ENCODE measurements at regions not wholly inside any gene's neighbourhood (a gene's known extent, or its start where the extent isn't known, plus 50 kb on each side); places are given as distances from the start of the nearest gene placed in this dataset.

DNA sequence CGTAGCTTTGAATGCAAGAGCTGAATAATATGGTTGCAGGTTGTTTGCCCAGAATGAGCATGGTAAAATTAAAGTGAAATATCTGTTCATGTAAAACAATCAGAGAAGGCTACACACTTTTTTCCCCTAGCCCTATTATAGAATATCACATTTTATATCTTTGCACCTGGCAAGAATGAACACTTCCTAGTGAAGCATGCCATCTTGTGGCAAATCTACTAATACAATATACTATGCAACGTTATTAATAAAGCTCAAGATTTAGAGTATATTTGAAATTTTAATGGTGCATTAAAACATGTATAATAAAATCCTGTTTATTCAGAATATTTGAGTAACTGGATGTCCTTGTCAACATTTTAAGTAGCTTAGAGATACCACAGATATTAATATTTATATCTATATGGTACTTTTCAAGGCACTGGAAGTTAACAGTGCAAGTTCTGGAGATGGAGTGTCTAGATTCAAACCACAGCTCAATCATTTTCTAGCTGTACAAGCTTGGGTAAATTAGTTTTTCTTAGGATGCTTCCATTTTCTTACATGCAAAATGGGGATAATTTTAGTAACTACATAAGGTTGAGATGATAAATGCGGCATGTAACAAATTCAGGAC lies 643.1 kb upstream of the SEMA3D start:
- Histone ChIP-seq H3K27ac (replicated peaks) (no peak overlapping the region), H3K4me3 (replicated peaks; ENCODE audit: insufficient read depth, low read length) (no peak overlapping the region), H3K27me3 (ENCODE audit: insufficient read depth, poor library complexity, severe bottlenecking) (no peaks in the 10 kb centered on the region)
- no peak for DNase-seq (ENCODE audit: low read depth in 1 of 2, low spot score in 1 of 2)
- TF ChIP-seq, protein P1, sequence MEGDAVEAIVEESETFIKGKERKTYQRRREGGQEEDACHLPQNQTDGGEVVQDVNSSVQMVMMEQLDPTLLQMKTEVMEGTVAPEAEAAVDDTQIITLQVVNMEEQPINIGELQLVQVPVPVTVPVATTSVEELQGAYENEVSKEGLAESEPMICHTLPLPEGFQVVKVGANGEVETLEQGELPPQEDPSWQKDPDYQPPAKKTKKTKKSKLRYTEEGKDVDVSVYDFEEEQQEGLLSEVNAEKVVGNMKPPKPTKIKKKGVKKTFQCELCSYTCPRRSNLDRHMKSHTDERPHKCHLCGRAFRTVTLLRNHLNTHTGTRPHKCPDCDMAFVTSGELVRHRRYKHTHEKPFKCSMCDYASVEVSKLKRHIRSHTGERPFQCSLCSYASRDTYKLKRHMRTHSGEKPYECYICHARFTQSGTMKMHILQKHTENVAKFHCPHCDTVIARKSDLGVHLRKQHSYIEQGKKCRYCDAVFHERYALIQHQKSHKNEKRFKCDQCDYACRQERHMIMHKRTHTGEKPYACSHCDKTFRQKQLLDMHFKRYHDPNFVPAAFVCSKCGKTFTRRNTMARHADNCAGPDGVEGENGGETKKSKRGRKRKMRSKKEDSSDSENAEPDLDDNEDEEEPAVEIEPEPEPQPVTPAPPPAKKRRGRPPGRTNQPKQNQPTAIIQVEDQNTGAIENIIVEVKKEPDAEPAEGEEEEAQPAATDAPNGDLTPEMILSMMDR (IDR thresholded peaks at IDR 0.05; ENCODE audit: insufficient read depth, low read length): no peak

DNA sequence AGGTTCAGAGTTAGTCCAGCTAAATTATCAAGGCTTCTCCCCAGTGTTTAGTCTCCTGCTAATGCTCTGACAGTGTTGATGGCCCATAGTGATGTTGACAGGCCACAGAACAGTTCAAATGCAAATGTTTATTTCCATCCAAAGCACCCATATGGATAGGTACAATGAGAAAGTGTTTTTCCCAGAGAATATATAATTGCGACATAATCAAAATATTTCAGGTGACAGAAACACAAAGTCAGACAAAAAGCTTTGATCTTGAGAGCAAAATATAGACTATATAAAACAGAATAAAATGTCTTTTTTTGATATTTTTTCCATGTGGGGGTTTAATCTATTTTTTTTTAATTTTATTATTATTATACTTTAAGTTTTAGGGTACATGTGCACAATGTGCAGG lies 642.3 kb upstream of the SEMA3D start:
- DNase-seq (ENCODE audit: low read depth in 1 of 2, low spot score in 1 of 2): no peak
- no peak overlapping the region for H3K27ac ChIP-seq (replicated peaks)

DNA sequence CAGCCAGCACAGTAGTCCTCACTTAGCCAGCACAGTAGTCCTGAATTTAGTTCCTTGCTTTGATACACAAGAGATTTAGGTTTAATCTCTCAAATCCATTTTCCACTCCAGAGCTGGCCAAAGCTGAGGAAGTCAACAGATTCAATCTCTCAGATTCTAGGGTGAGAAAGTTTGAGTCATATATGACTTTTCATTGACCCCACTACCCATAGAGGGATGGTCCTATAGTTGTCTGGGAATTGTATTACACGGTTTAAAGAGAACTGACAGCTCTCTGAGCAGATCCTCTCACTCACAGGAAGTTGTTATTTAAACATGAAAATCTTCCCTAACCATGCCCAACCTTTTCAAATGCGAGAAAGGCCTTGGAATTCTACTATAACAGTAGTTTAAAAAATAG lies 641.8 kb upstream of the SEMA3D start:
- Histone ChIP-seq H3K27me3 (ENCODE audit: insufficient read depth, poor library complexity, severe bottlenecking) (no peaks in the 10 kb centered on the region), H3K4me3 (replicated peaks; ENCODE audit: insufficient read depth, low read length) (no peak overlapping the region), H3K27ac (replicated peaks) (no peak overlapping the region)
- no peak for DNase-seq (ENCODE audit: low read depth in 1 of 2, low spot score in 1 of 2)
- TF ChIP-seq SPI1 (IDR thresholded peaks at IDR 0.05; ENCODE audit: borderline replicate concordance, low read depth): no peak
- no peak for TF ChIP-seq POLR2AphosphoS5 (IDR thresholded peaks at IDR 0.05; ENCODE audit: low read depth)
- no peak for TF ChIP-seq GABPA (IDR thresholded peaks at IDR 0.05; ENCODE audit: low read depth)
- TF ChIP-seq, protein P1 (IDR thresholded peaks at IDR 0.05; ENCODE audit: insufficient read depth, low read length): no peak
- TF ChIP-seq, protein P2, sequence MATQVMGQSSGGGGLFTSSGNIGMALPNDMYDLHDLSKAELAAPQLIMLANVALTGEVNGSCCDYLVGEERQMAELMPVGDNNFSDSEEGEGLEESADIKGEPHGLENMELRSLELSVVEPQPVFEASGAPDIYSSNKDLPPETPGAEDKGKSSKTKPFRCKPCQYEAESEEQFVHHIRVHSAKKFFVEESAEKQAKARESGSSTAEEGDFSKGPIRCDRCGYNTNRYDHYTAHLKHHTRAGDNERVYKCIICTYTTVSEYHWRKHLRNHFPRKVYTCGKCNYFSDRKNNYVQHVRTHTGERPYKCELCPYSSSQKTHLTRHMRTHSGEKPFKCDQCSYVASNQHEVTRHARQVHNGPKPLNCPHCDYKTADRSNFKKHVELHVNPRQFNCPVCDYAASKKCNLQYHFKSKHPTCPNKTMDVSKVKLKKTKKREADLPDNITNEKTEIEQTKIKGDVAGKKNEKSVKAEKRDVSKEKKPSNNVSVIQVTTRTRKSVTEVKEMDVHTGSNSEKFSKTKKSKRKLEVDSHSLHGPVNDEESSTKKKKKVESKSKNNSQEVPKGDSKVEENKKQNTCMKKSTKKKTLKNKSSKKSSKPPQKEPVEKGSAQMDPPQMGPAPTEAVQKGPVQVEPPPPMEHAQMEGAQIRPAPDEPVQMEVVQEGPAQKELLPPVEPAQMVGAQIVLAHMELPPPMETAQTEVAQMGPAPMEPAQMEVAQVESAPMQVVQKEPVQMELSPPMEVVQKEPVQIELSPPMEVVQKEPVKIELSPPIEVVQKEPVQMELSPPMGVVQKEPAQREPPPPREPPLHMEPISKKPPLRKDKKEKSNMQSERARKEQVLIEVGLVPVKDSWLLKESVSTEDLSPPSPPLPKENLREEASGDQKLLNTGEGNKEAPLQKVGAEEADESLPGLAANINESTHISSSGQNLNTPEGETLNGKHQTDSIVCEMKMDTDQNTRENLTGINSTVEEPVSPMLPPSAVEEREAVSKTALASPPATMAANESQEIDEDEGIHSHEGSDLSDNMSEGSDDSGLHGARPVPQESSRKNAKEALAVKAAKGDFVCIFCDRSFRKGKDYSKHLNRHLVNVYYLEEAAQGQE (IDR thresholded peaks at IDR 0.05; ENCODE audit: insufficient replicate concordance, low read depth): no peak

More for the DNA sequence above, 642.3 kb upstream of the SEMA3D start:
- H3K27me3 ChIP-seq (ENCODE audit: insufficient read depth, poor library complexity, severe bottlenecking): no peaks in the 10 kb centered on the region
- TF ChIP-seq, protein P2 (IDR thresholded peaks at IDR 0.05; ENCODE audit: insufficient replicate concordance, low read depth): no peak
- no peak for TF ChIP-seq POLR2AphosphoS5 (IDR thresholded peaks at IDR 0.05; ENCODE audit: low read depth)
- TF ChIP-seq GABPA (IDR thresholded peaks at IDR 0.05; ENCODE audit: low read depth): no peak
- TF ChIP-seq, protein P1 (IDR thresholded peaks at IDR 0.05; ENCODE audit: insufficient read depth, low read length): no peak
- no peak for TF ChIP-seq SPI1 (IDR thresholded peaks at IDR 0.05; ENCODE audit: borderline replicate concordance, low read depth)
- no peak overlapping the region for H3K4me3 ChIP-seq (replicated peaks; ENCODE audit: insufficient read depth, low read length)

Data from HL-60 (cell line).